Testis (tissue), 2 donors: ENCODE measurements at regions not wholly inside any gene's neighbourhood (a gene's known extent, or its start where the extent isn't known, plus 50 kb on each side); places are given as distances from the start of the nearest gene placed in this dataset.

ENCODE experiments used
- CTCF ChIP-seq, 3 experiments: fragments of 450-650 bp in 2 of 3; fragments of 200-600 bp in 1 of 3; sonication (generic) in 1 of 3; IDR thresholded peaks; one replicate each; pipeline ENCODE4 v1.5.1; 2016 to 2019; ENCODE audit warnings: antibody characterized with exemption in 3 of 3, mild to moderate bottlenecking in 2 of 3, moderate library complexity in 1 of 3
- POLR2A ChIP-seq: fragments of 450-650 bp; IDR thresholded peaks from one replicate; pipeline ENCODE4 v1.6.1; 2017; ENCODE audit warnings: antibody characterized with exemption, mild to moderate bottlenecking, moderate library complexity

- TF ChIP-seq CTCF (IDR thresholded peaks at IDR 0.05) (no peak), POLR2A (no peak)
Observed at GRCh38 chr19:5285955-5286354, 54.7 kb downstream of the PTPRS start.
